Bronchial epithelial cell (primary cell): ENCODE measurements at regions not wholly inside any gene's neighbourhood (a gene's known extent, or its start where the extent isn't known, plus 50 kb on each side); places are given as distances from the start of the nearest gene placed in this dataset.

Experiments
- DNase-seq: peaks from one replicate; pipeline ENCODE4 v3.0.0-alpha.2; 2010; ENCODE audit warnings: low read depth
- FAIRE-seq: peaks from 2 replicates; lab custom pipeline; 2011; peaks lifted over from hg19 to GRCh38; lab: Jason Lieb, UNC
- H3K27me3 ChIP-seq: 2 replicates; pipeline ENCODE4 v1.5.1; 2011; ENCODE audit warnings: low read length; ENCODE audit not compliant: control insufficient read depth, insufficient read depth
- H3K36me3 ChIP-seq: 2 replicates; pipeline ENCODE4 v1.5.1; 2011; ENCODE audit warnings: low read length; ENCODE audit not compliant: control insufficient read depth, insufficient read depth
- H3K4me3 ChIP-seq: 2 replicates; pipeline ENCODE4 v1.5.1; 2011; ENCODE audit warnings: mild to moderate bottlenecking, low read depth, low read length, control low read depth
- CTCF ChIP-seq: IDR thresholded peaks from 2 replicates; pipeline ENCODE4 v1.5.1; 2011; ENCODE audit warnings: mild to moderate bottlenecking, moderate library complexity, low read length, control low read depth, inconsistent platforms; ENCODE audit not compliant: insufficient read depth, severe bottlenecking

GRCh38 chr6:47129129-47129528, 87.0 kb upstream of the ADGRF1 start:
- H3K36me3 ChIP-seq, result no peaks in the 10 kb centered on the region
- no peaks in the 10 kb centered on the region for H3K27me3 ChIP-seq
- TF ChIP-seq CTCF, result no peak
- DNase-seq (no peak), FAIRE-seq (no peak)
- no peak overlapping the region for H3K4me3 ChIP-seq

- no peak for FAIRE-seq
- Histone ChIP-seq H3K36me3 (no peaks in the 10 kb centered on the region), H3K4me3 (no peak overlapping the region), H3K27me3 (no peaks in the 10 kb centered on the region)
- TF ChIP-seq CTCF, result no peak
- peak; percentile 44 for DNase-seq
Observed at GRCh38 chr6:47126647-47127391, 84.7 kb upstream of the ADGRF1 start.

GRCh38 chr6:47118611-47119010, 76.5 kb upstream of the ADGRF1 start:
- Histone ChIP-seq H3K27me3 (no peaks in the 10 kb centered on the region), H3K4me3 (no peak overlapping the region), H3K36me3 (no peaks in the 10 kb centered on the region)
- no peak for TF ChIP-seq CTCF
- DNase-seq (no peak), FAIRE-seq (no peak)

- Histone ChIP-seq H3K4me3 (no peak overlapping the region), H3K27me3 (no peaks in the 10 kb centered on the region), H3K36me3 (no peaks in the 10 kb centered on the region)
- no peak for FAIRE-seq
- TF ChIP-seq CTCF, result no peak
- DNase-seq, result no peak
Observed at GRCh38 chr6:47117314-47117713, 75.2 kb upstream of the ADGRF1 start.

GRCh38 chr6:47116606-47117005, 74.5 kb upstream of the ADGRF1 start:
- Histone ChIP-seq H3K36me3 (no peaks in the 10 kb centered on the region), H3K27me3 (no peaks in the 10 kb centered on the region), H3K4me3 (no peak overlapping the region)
- no peak for FAIRE-seq
- no peak for DNase-seq
- no peak for TF ChIP-seq CTCF

GRCh38 chr6:47116086-47116485, 74.0 kb upstream of the ADGRF1 start:
- Histone ChIP-seq H3K4me3 (no peak overlapping the region), H3K27me3 (no peaks in the 10 kb centered on the region), H3K36me3 (no peaks in the 10 kb centered on the region)
- TF ChIP-seq CTCF, result no peak
- FAIRE-seq (no peak), DNase-seq (no peak)
